MCF 10A (cell line): ENCODE measurements at regions not wholly inside any gene's neighbourhood (a gene's known extent, or its start where the extent isn't known, plus 50 kb on each side); places are given as distances from the start of the nearest gene placed in this dataset.

Experiments used
- BruUV-seq: library from RNA; stranded (reverse); fragments of 400-500 nt; replicated peaks from 2 replicates; lab custom pipeline; 2021; lab: Mats Ljungman, UMichigan
- CTCF ChIA-PET: fragments of 300-600 bp; sonication (Branson Sonifier 250); formaldehyde crosslinking; extraction: SDS; loops from one replicate; lab custom pipeline; 2021; ENCODE audit warnings: antibody characterized with exemption, inconsistent platforms; lab: Yijun Ruan, JAX
- POLR2A ChIA-PET: fragments of 300-600, 350-650 bp; sonication (Branson Sonifier 250); formaldehyde crosslinking; extraction: SDS; loops from one replicate; lab custom pipeline; 2020; ENCODE audit warnings: antibody characterized with exemption, inconsistent platforms; lab: Yijun Ruan, JAX
- DNase-seq: peaks from one replicate; pipeline ENCODE4 v3.0.0-alpha.2; 2018; ENCODE audit not compliant: unreplicated experiment
- H3K27ac Mint-ChIP-seq: one replicate; pipeline ENCODE4 v1.8.0; 2022; ENCODE audit warnings: mild to moderate bottlenecking, low read depth, mixed read lengths; ENCODE audit not compliant: unreplicated experiment
- H3K27me3 Mint-ChIP-seq: one replicate; pipeline ENCODE4 v1.8.0; 2022; ENCODE audit warnings: mixed read lengths; ENCODE audit not compliant: insufficient read depth, unreplicated experiment
- H3K36me3 Mint-ChIP-seq: one replicate; pipeline ENCODE4 v1.8.0; 2022; ENCODE audit warnings: mild to moderate bottlenecking, moderate library complexity, mixed read lengths; ENCODE audit not compliant: insufficient read depth, unreplicated experiment
- H3K4me1 Mint-ChIP-seq: one replicate; pipeline ENCODE4 v1.8.0; 2022; ENCODE audit warnings: mixed read lengths; ENCODE audit not compliant: insufficient read depth, unreplicated experiment
- H3K4me3 Mint-ChIP-seq: one replicate; pipeline ENCODE4 v1.8.0; 2022; ENCODE audit warnings: mild to moderate bottlenecking, moderate library complexity, mixed read lengths; ENCODE audit not compliant: unreplicated experiment
- H3K9me3 Mint-ChIP-seq: one replicate; pipeline ENCODE4 v1.8.0; 2022; ENCODE audit warnings: mixed read lengths; ENCODE audit not compliant: unreplicated experiment
- CTCF ChIP-seq: fragments of 200-600 bp; IDR thresholded peaks from one replicate; pipeline ENCODE4 v1.8.0; 2022; ENCODE audit warnings: antibody characterized with exemption, mild to moderate bottlenecking; ENCODE audit not compliant: unreplicated experiment
- intact Hi-C: fragments of 100-400 bp; cut with micrococcal nuclease; formaldehyde crosslinking; loops from 2 replicates; pipeline ENCODE4 v1.14.1; 2022

GRCh38 chr17:59488805-59489204 lies 76.6 kb upstream of the DHX40 start:
- peaks cover 7% of the 10 kb centered on the region for H3K36me3 Mint-ChIP-seq
- no peaks in the 10 kb centered on the region for H3K27me3 Mint-ChIP-seq
- POLR2A ChIA-PET = no interaction called here
- H3K9me3 Mint-ChIP-seq = no peaks in the 10 kb centered on the region
- no peak overlapping the region for H3K27ac Mint-ChIP-seq
- no peak for TF ChIP-seq CTCF
- H3K4me3 Mint-ChIP-seq = no peak overlapping the region
- DNase-seq = no peak
- BruUV-seq = no TSS peak
- CTCF ChIA-PET = interaction anchor here (0.7 to 0.8 kb wide), 2 partner anchors 50 to 1156 kb away, joined by 3 to 4 read pairs; no protein-coding TSS in a partner anchor
- intact Hi-C loops = no loop called here
- no peaks in the 10 kb centered on the region for H3K4me1 Mint-ChIP-seq

GRCh38 chr17:59490216-59490615 lies 75.2 kb upstream of the DHX40 start:
- no peaks in the 10 kb centered on the region for H3K27me3 Mint-ChIP-seq
- H3K4me3 Mint-ChIP-seq = no peak overlapping the region
- ChIA-PET CTCF (interaction anchor here (1.3 to 1.4 kb wide), 2 partner anchors 31 to 49 kb away, joined by 3 read pairs; no protein-coding TSS in a partner anchor), POLR2A (interaction anchor here (0.6 kb wide), 1 partner anchor 262 kb away, joined by 3 read pairs; no protein-coding TSS in a partner anchor)
- no peak for DNase-seq
- BruUV-seq = no TSS peak
- no peak overlapping the region for H3K27ac Mint-ChIP-seq
- no peaks in the 10 kb centered on the region for H3K9me3 Mint-ChIP-seq
- no peak for TF ChIP-seq CTCF
- intact Hi-C loops = no loop called here
- peaks cover 6% of the 10 kb centered on the region for H3K36me3 Mint-ChIP-seq
- H3K4me1 Mint-ChIP-seq = no peaks in the 10 kb centered on the region

- POLR2A ChIA-PET = no interaction called here
- no peak overlapping the region for H3K4me3 Mint-ChIP-seq
- H3K4me1 Mint-ChIP-seq = no peaks in the 10 kb centered on the region
- no peaks in the 10 kb centered on the region for H3K36me3 Mint-ChIP-seq
- no peaks in the 10 kb centered on the region for H3K27me3 Mint-ChIP-seq
- DNase-seq = no peak
- no TSS peak for BruUV-seq
- TF ChIP-seq CTCF = no peak
- CTCF ChIA-PET = interaction anchor here (1.3 to 1.4 kb wide), 2 partner anchors 30 to 50 kb away, joined by 3 read pairs; no protein-coding TSS in a partner anchor
- no peak overlapping the region for H3K27ac Mint-ChIP-seq
- H3K9me3 Mint-ChIP-seq = no peaks in the 10 kb centered on the region
- intact Hi-C loops = no loop called here
Measured at GRCh38 chr17:59491353-59492090, 73.9 kb upstream of the DHX40 start.

GRCh38 chr17:59492091-59492451 lies 73.3 kb upstream of the DHX40 start:
- no peak overlapping the region for H3K27ac Mint-ChIP-seq
- CTCF ChIA-PET = no interaction called here

More at GRCh38 chr17:59492091-59492451, 73.3 kb upstream of the DHX40 start:
- Mint-ChIP-seq H3K4me1 (no peaks in the 10 kb centered on the region), H3K9me3 (no peaks in the 10 kb centered on the region), H3K4me3 (no peak overlapping the region), H3K36me3 (no peaks in the 10 kb centered on the region), H3K27me3 (no peaks in the 10 kb centered on the region)
- no peak for TF ChIP-seq CTCF
- intact Hi-C loops = no loop called here
- no TSS peak for BruUV-seq
- POLR2A ChIA-PET = no interaction called here
- no peak for DNase-seq
